Retina (tissue), 1 donor: ENCODE measurements at regions not wholly inside any gene's neighbourhood (a gene's known extent, or its start where the extent isn't known, plus 50 kb on each side); places are given as distances from the start of the nearest gene placed in this dataset.
"Not testable (repeated sequence)": the region's sequence is repeated elsewhere in the genome, so short reads cannot be mapped to it uniquely, and the experiment has no call there.

ENCODE experiments used
- DNase-seq: peaks from one replicate; pipeline ENCODE4 v3.0.0-alpha.2; 2016

DNA sequence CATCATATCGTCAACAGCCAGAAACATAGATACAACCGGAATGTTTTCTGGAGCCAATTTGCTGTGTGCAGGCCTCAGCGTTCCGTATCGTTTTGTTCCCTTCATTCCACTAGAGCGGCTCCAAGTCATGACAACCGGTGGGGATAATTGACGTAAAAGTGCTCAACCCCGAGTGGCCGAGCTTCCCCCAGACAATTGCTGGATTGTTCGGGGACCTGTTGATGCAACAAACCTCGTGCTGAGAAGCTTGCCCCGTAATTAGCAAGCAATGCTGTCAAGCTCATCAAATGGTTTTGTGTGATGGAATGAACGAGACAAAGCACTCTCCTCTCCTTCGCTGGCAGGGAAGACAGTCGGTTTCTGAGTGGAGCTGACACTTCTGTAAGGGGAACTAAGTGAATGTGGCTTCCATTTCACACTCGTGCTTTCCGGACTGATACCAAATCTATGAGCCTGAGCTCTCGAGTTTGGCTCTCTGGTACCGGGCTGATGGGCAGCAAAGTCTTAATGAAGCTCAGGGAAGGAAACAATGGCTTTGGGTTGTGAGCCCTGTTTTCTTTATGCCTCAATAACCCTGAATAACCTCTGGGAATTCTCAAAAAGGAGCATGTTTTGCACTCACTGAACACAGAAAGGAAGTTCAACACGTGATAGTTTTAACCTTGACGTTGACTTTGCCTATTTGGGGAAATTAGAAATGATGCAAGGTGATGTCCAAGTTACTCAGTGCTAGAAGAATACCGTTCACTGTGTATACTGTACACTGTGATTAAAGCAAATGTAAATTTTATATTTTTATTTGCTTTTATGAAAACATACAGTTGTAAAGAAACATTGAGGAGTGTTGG is 220.5 kb downstream of the BAMBI start:
- DNase-seq: peak; percentile 92

- DNase-seq: no peak
Observed at GRCh38 chr10:28902215-28902614, 224.9 kb downstream of the BAMBI start.

GRCh38 chr10:28903063-28903462 is 225.7 kb downstream of the BAMBI start:
- DNase-seq: no peak

DNA sequence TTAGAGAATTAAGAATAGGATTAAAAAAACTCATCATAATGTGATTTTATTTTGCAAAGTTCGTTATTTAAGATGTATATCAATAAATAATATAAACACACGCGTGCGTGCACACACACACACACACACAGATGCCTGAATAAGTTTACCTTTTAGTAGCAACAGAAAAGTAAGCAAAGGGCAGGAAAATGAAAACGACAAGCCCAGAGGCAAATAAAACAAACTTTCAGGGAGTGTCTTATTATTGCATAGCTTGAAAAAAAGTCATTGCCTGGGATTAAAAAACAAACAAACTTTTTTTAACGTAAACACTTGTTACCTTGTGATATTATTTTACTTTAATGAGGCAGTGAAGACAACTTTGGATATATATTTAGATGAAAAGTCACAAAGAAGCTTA is 226.4 kb downstream of the BAMBI start:
- DNase-seq: no peak

GRCh38 chr10:28905371-28905770 is 228.1 kb downstream of the BAMBI start:
- DNase-seq: no peak

GRCh38 chr10:28906011-28906411 is 228.7 kb downstream of the BAMBI start:
- DNase-seq: peak; percentile 34

GRCh38 chr10:28906415-28906814 is 229.1 kb downstream of the BAMBI start:
- no peak for DNase-seq

DNA sequence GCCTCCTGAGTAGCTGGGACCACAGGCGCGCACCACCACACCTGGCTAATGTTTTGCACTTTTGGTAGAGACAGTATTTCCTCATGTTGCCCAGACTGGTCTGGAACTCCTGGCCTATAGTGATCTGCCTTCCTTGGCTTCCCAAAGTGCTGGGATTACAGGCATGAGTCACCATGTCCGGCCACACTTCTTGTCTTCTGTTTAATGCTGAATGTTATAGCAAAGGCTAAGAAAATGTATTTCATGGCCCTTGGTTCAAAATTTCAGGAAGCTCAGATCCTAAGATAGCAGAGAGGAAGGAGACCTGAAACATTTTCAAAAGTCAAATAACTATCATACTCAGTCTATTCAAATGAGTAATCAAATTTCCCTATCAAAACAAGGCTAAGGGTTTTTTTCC is 229.6 kb downstream of the BAMBI start:
- no peak for DNase-seq

- DNase-seq: no peak
Observed at GRCh38 chr10:28909875-28910274, 232.6 kb downstream of the BAMBI start.

GRCh38 chr10:28910956-28911355 is 233.6 kb downstream of the BAMBI start:
- DNase-seq: no peak

GRCh38 chr10:28911511-28911910 is 234.2 kb downstream of the BAMBI start:
- not testable (repeated sequence) for DNase-seq

DNA sequence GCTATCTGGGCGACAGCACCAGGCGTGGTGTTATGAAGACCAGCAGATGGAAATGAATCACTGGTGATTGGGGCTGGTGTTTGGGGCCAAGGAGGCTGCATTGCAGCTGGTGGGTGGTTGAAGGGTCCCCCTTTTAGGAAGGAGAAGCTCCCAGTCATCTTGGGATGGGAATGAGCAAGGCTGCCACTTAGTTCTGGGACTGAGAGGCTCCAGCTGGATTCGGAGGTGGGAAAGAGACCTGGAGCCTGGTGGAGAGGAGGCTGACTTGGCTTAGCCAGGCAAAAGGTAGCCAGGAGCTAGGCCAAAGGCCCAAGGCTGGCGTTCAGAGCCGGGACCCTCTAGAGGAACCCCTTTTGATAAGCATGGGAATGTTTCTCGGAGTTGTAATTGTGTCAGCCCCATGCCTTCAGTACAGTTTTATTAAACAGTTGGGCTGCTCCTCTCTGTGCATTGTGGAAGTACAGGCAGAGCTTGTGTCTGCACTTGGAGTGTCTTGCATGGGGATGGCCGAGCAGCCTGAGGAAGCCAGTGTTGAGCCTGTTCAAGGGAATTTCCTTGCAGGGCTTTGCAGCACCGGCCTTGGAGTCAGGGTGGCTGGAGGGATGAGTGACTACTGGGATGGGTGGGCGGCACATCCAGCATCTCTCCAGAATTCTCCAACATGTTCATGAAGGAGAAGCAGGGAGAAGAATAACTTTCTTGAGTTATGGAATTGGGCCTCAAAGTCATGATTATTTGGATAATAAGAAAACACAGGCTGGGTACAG is 234.9 kb downstream of the BAMBI start:
- no peak for DNase-seq

- DNase-seq: no peak
Observed at GRCh38 chr10:28913436-28914237, 236.3 kb downstream of the BAMBI start.

- no peak for DNase-seq
Observed at GRCh38 chr10:28914701-28915100, 237.4 kb downstream of the BAMBI start.

- DNase-seq: no peak
Observed at GRCh38 chr10:28915989-28916588, 238.8 kb downstream of the BAMBI start.

GRCh38 chr10:28920091-28920490 is 242.8 kb downstream of the BAMBI start:
- DNase-seq: no peak

GRCh38 chr10:28922127-28922526 is 244.8 kb downstream of the BAMBI start:
- no peak for DNase-seq

DNA sequence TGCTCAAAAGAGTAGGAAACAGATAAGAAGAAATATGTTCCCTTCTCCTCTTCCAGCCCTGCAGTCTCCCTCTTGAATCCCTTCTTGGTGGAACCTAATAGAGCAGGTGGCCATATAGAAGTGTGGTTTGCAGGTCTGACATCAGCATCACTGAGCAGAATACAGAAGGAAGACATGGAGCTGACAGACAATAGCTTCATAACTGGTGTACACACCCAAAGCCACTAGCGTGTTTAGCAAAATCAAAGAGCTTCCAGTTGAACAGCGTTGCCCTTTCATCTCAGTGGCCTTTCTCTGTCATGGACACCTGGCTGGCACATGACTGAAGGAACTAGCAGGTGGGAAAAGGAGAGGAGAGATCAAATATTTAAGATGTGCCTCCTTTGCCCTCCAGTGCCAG is 245.5 kb downstream of the BAMBI start:
- DNase-seq: no peak

DNA sequence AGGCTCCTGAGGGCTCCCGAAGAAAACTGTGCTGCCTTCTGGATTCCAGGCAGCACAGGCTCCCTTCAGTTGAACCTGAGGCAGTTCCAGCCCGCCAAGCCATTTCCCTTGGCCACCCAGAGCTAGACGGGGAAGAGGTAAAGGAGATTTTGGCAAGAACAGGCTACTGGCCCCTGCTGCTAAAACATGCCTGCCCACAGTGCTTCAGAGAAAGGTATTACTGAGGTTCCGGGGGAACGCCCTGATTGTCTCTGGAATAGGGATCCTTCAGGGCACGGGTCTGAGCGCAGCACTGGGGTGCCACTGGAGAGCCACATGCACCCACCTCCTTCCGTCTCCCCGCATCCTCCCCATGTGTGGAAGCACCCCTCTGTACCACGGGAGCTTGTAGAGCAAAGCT is 247.4 kb downstream of the BAMBI start:
- no peak for DNase-seq

DNA sequence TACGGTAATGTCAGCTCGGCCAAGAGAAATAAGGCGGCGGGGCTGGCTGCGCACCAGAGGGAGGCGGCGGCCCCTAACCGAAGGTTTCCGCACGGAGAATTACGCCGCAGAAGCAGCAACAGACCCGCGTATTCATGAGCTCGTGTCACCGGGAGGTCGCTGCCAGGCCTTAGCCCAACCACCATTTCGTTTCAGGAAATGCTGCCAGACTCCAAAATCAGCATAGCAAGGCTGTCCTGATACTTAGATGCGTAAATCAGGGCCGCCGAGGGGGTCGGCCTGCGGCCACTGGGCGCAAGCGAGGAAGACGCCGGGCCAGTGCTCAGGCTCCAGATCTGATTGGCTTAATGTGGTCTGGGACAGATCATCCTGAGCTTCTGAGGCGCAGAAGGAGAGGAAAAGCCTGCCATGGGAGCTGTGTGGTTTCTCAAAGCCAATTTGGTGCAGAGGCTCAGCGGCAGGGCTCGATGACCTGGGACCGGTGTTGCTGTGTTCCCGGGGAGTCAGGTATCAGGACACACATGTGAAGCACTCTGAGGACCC is 247.9 kb downstream of the BAMBI start:
- peak; percentile 60 for DNase-seq

GRCh38 chr10:28926932-28927331 is 249.6 kb downstream of the BAMBI start:
- no peak for DNase-seq

GRCh38 chr10:28928484-28928883 is 251.2 kb downstream of the BAMBI start:
- DNase-seq: no peak

DNA sequence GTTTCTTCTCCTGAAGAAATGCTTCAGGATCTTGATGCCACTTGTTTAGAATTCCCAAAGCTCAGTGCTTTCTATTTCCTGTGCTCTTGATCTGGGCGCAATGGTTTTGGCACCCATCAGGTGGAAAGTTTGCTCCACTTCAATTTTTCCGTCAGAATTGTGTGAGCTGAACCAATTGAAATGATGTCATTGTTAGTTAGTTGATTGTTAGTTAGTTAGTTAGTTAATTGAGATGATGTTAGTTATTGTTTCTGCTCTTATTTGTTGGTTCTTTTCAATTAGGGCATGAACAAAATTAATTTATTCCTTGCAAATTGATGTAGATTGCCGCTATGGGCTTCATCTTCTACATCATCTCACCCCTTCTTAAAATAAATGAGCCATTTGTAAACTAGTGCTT is 252.6 kb downstream of the BAMBI start:
- DNase-seq: no peak
